GM21786 (cell line): ENCODE measurements at regions not wholly inside any gene's neighbourhood (a gene's known extent, or its start where the extent isn't known, plus 50 kb on each side); places are given as distances from the start of the nearest gene placed in this dataset.
A peak's percentile ranks its signal among the peaks of the same experiment; 100 is the strongest.
"Not testable (repeated sequence)": the region's sequence is repeated elsewhere in the genome, so short reads cannot be mapped to it uniquely, and the experiment has no call there.

Experiments used
- ATAC-seq: cut with Tn5 transposase; IDR thresholded peaks from one replicate; pipeline ENCODE4 v1.9.1; 2021; ENCODE audit not compliant: unreplicated experiment

- ATAC-seq, result not testable (repeated sequence)
Measured at GRCh38 chr10:21034770-21035169, 137.7 kb upstream of the NEBL start.

- no peak for ATAC-seq
Measured at GRCh38 chr10:21034241-21034640, 137.1 kb upstream of the NEBL start.

GRCh38 chr10:21032587-21033319, 135.6 kb upstream of the NEBL start:
- ATAC-seq, result no peak

- ATAC-seq, result no peak
Measured at GRCh38 chr10:21031232-21031795, 134.2 kb upstream of the NEBL start.

- ATAC-seq, result no peak
Measured at GRCh38 chr10:21030091-21030490, 133.0 kb upstream of the NEBL start.

- ATAC-seq, result no peak
Measured at GRCh38 chr10:21022821-21023220, 125.7 kb upstream of the NEBL start.

- ATAC-seq, result no peak
Measured at GRCh38 chr10:21021843-21022594, 124.9 kb upstream of the NEBL start.

GRCh38 chr10:21021231-21021630, 124.1 kb upstream of the NEBL start:
- no peak for ATAC-seq

GRCh38 chr10:21020545-21020944, 123.4 kb upstream of the NEBL start:
- ATAC-seq, result peak; percentile 81

- ATAC-seq, result no peak
Measured at GRCh38 chr10:21019436-21019835, 122.3 kb upstream of the NEBL start.

- no peak for ATAC-seq
Measured at GRCh38 chr10:21015851-21016250, 118.7 kb upstream of the NEBL start.

- no peak for ATAC-seq
Measured at GRCh38 chr10:21014141-21014540, 117.0 kb upstream of the NEBL start.

GRCh38 chr10:21011433-21012018, 114.4 kb upstream of the NEBL start:
- no peak for ATAC-seq

- ATAC-seq, result no peak
Measured at GRCh38 chr10:21010615-21011014, 113.5 kb upstream of the NEBL start.

GRCh38 chr10:21003240-21003822, 106.2 kb upstream of the NEBL start:
- no peak for ATAC-seq

GRCh38 chr10:21002091-21002878, 105.2 kb upstream of the NEBL start:
- ATAC-seq, result no peak

- no peak for ATAC-seq
Measured at GRCh38 chr10:20999699-21000098, 102.6 kb upstream of the NEBL start.

GRCh38 chr10:20998036-20998435, 100.9 kb upstream of the NEBL start:
- ATAC-seq, result no peak

- no peak for ATAC-seq
Measured at GRCh38 chr10:20995123-20995987, 98.2 kb upstream of the NEBL start.
